ENCODE measurements at regions not wholly inside any gene's neighbourhood (a gene's known extent, or its start where the extent isn't known, plus 50 kb on each side); places are given as distances from the start of the nearest gene placed in this dataset.
A peak's percentile ranks its signal among the peaks of the same experiment; 100 is the strongest.

DNA sequence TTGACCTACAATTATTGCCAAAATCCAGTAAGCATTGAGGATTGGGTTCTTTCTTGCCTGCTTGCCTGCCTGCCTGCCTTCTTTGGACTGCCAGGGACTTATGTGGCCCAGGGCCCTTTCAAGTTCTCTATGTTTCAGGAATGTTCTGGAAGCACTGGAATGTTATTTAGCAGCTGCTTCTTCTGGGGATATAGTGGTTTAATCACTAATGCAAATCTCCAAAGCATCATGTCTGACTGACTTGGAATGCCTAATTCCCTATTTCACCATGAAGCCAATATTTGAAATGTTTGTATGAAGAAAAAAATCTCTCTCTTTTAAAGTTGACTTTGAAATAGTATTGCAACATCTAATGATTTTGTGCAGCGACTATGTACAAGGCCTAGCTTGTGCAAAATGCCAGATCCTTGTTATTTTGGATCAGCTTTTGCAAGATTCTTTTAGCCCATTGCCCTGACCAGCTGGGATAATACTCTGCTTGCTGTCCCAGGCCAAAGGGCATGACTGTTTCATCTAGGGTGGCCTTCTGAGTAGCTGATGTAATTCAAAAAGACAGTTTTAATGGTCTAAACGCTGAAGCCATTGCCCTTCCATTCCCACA is 204.6 kb downstream of the RND3 start:
- peak; percentile 2 for DNase-seq
- peaks cover 13% of the 10 kb centered on the region for H3K9me3 Mint-ChIP-seq
- H3K27ac Mint-ChIP-seq, result no peak overlapping the region
- TF ChIP-seq, protein P1, sequence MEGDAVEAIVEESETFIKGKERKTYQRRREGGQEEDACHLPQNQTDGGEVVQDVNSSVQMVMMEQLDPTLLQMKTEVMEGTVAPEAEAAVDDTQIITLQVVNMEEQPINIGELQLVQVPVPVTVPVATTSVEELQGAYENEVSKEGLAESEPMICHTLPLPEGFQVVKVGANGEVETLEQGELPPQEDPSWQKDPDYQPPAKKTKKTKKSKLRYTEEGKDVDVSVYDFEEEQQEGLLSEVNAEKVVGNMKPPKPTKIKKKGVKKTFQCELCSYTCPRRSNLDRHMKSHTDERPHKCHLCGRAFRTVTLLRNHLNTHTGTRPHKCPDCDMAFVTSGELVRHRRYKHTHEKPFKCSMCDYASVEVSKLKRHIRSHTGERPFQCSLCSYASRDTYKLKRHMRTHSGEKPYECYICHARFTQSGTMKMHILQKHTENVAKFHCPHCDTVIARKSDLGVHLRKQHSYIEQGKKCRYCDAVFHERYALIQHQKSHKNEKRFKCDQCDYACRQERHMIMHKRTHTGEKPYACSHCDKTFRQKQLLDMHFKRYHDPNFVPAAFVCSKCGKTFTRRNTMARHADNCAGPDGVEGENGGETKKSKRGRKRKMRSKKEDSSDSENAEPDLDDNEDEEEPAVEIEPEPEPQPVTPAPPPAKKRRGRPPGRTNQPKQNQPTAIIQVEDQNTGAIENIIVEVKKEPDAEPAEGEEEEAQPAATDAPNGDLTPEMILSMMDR (IDR thresholded peaks at IDR 0.05), result no peak
- H3K4me1 Mint-ChIP-seq, result peaks cover 20% of the 10 kb centered on the region
- H3K4me3 Mint-ChIP-seq, result no peak overlapping the region
- H3K27me3 Mint-ChIP-seq (ENCODE audit: low read depth, poor library complexity), result no peaks in the 10 kb centered on the region
- no peaks in the 10 kb centered on the region for H3K36me3 Mint-ChIP-seq (ENCODE audit: low read depth)

DNA sequence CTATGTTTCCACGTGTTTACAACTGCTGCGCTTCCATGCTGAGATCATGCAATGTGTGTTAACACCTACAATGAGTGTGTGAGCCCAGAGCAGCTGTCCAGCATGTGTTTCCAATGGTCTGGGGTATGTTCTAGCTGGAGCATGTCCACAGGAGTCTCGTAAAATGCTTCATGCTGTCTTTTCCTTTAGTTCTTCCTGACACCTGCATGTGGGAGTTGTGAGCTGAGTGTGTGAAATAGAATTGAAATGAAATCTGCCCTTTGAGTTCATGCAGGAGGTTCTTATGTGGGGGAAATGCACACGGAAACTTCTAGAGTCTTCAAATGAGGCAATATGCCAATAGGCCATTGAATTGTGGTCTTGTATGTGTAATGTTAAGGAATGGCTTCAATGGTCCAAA is 205.1 kb downstream of the RND3 start:
- H3K4me3 Mint-ChIP-seq, result no peak overlapping the region
- no peaks in the 10 kb centered on the region for H3K27me3 Mint-ChIP-seq (ENCODE audit: low read depth, poor library complexity)
- peaks cover 20% of the 10 kb centered on the region for H3K4me1 Mint-ChIP-seq
- DNase-seq, result no peak
- H3K9me3 Mint-ChIP-seq, result peaks cover 18% of the 10 kb centered on the region
- H3K36me3 Mint-ChIP-seq (ENCODE audit: low read depth), result peaks cover 3% of the 10 kb centered on the region
- TF ChIP-seq, protein P1 (IDR thresholded peaks at IDR 0.05), result no peak
- no peak overlapping the region for H3K27ac Mint-ChIP-seq

- no peak overlapping the region for H3K4me3 Mint-ChIP-seq
- H3K4me1 Mint-ChIP-seq, result peaks cover 15% of the 10 kb centered on the region
- H3K27ac Mint-ChIP-seq, result no peak overlapping the region
- H3K9me3 Mint-ChIP-seq, result peaks cover 39% of the 10 kb centered on the region
- H3K36me3 Mint-ChIP-seq (ENCODE audit: low read depth), result peaks cover 13% of the 10 kb centered on the region
- TF ChIP-seq, protein P1 (IDR thresholded peaks at IDR 0.05), result no peak
- no peaks in the 10 kb centered on the region for H3K27me3 Mint-ChIP-seq (ENCODE audit: low read depth, poor library complexity)
- DNase-seq, result no peak
Measured at GRCh38 chr2:150280231-150280630, 207.2 kb downstream of the RND3 start.

DNA sequence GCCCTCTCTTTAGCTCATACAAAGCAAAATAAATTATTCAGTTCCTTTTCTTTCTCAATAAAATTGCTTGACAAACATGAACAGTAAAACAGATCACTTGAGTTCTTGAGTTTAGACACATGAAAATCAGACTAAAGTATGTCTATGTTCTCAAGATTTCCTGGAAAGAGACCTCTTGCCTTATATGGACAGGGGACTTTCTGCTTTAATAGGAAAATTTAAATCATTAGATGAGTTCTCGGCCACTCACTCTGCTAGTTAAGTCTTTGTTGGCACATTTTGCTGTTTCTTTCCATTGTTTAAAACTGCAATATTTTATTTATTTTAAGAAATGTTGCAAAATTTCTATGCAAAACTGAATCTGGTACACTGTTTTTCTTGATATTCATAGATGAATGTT is 207.8 kb downstream of the RND3 start:
- H3K9me3 Mint-ChIP-seq, result peaks cover 40% of the 10 kb centered on the region
- H3K4me3 Mint-ChIP-seq, result no peak overlapping the region
- DNase-seq, result no peak
- H3K27ac Mint-ChIP-seq, result no peak overlapping the region
- H3K36me3 Mint-ChIP-seq (ENCODE audit: low read depth), result peaks cover 13% of the 10 kb centered on the region
- TF ChIP-seq, protein P1 (IDR thresholded peaks at IDR 0.05), result no peak
- no peaks in the 10 kb centered on the region for H3K27me3 Mint-ChIP-seq (ENCODE audit: low read depth, poor library complexity)
- peaks cover 15% of the 10 kb centered on the region for H3K4me1 Mint-ChIP-seq

- Mint-ChIP-seq H3K36me3 (ENCODE audit: low read depth) (peaks cover 13% of the 10 kb centered on the region), H3K27ac (no peak overlapping the region), H3K9me3 (peaks cover 40% of the 10 kb centered on the region), H3K4me3 (no peak overlapping the region), H3K4me1 (peaks cover under 1% of the 10 kb centered on the region), H3K27me3 (ENCODE audit: low read depth, poor library complexity) (no peaks in the 10 kb centered on the region)
- TF ChIP-seq, protein P1 (IDR thresholded peaks at IDR 0.05), result no peak
- no peak for DNase-seq
Measured at GRCh38 chr2:150276737-150277136, 210.7 kb downstream of the RND3 start.

GRCh38 chr2:150274108-150274507 is 213.4 kb downstream of the RND3 start:
- Mint-ChIP-seq H3K4me1 (no peaks in the 10 kb centered on the region), H3K27ac (no peak overlapping the region), H3K36me3 (ENCODE audit: low read depth) (peaks cover 13% of the 10 kb centered on the region), H3K27me3 (ENCODE audit: low read depth, poor library complexity) (no peaks in the 10 kb centered on the region), H3K9me3 (peaks cover 34% of the 10 kb centered on the region), H3K4me3 (no peak overlapping the region)
- TF ChIP-seq, protein P1 (IDR thresholded peaks at IDR 0.05), result no peak
- DNase-seq, result no peak

All from nephron progenitor cell (in vitro differentiated cells).